ENCODE measurements at regions not wholly inside any gene's neighbourhood (a gene's known extent, or its start where the extent isn't known, plus 50 kb on each side); places are given as distances from the start of the nearest gene placed in this dataset.

- FAIRE-seq: no peak
- Histone ChIP-seq H3K9me3 (ENCODE audit: control insufficient read depth, low read depth, low read length) (no peaks in the 10 kb centered on the region), H3K36me3 (ENCODE audit: control insufficient read depth in 2 of 2, extremely low read depth in 1 of 2, insufficient read depth in 2 of 2, low read length in 2 of 2) (no peaks in the 10 kb centered on the region), H3K9ac (ENCODE audit: control insufficient read depth, extremely low read depth, insufficient read depth, low read length) (no peak overlapping the region), H3K4me2 (ENCODE audit: control insufficient read depth, extremely low read depth, insufficient read depth, low read depth, low read length) (peak overlapping the region; percentile 65), H4K20me1 (ENCODE audit: control insufficient read depth, extremely low read depth, insufficient read depth, low read length) (no peaks in the 10 kb centered on the region), H3K27ac (ENCODE audit: control insufficient read depth, insufficient read depth, low read length) (no peak overlapping the region), H2AFZ (ENCODE audit: control insufficient read depth, low read length) (peak overlapping the region; percentile 93), H3K4me1 (ENCODE audit: control insufficient read depth, extremely low read depth, insufficient read depth, low read length) (peaks cover 16% of the 10 kb centered on the region), H3K79me2 (ENCODE audit: control insufficient read depth, insufficient read depth, low read length) (no peaks in the 10 kb centered on the region), H3K4me3 (ENCODE audit: control insufficient read depth in 2 of 3, extremely low read depth in 1 of 3, insufficient read depth in 2 of 3, low read depth in 1 of 3, low read length in 3 of 3) (peak overlapping the region in 1 of 3 experiments; percentile 17), H3K27me3 (ENCODE audit: control insufficient read depth, extremely low read depth, insufficient read depth, low read length) (no peaks in the 10 kb centered on the region), H3K9me1 (ENCODE audit: control insufficient read depth, extremely low read depth, insufficient read depth, low read length) (no peaks in the 10 kb centered on the region)
- dilution Hi-C loops (cut with MboI; ENCODE audit: extremely low pct_ligation_motif_present, low sequenced_read_pairs): no loop called here
- TF ChIP-seq CTCF (optimal IDR thresholded peaks at IDR 0.05 in 1 of 3, IDR thresholded peaks at IDR 0.05 in 1 of 3, conservative IDR thresholded peaks at IDR 0.05 in 1 of 3; ENCODE audit: extremely low read depth in 1 of 3, insufficient read depth in 2 of 3, low read length in 3 of 3) (no peak), EZH2 (IDR thresholded peaks at IDR 0.05; ENCODE audit: low read length) (no peak)
- no peak for DNase-seq (ENCODE audit: low read depth, low spot score)
These were observed 143.0 kb upstream of the MAGI3 start for GRCh38 chr1:113247355-113247754.

GRCh38 chr1:113247782-113248181 lies 142.5 kb upstream of the MAGI3 start:
- H2AFZ ChIP-seq (ENCODE audit: control insufficient read depth, low read length): peak overlapping the region; percentile 93
- TF ChIP-seq EZH2 (IDR thresholded peaks at IDR 0.05; ENCODE audit: low read length) (no peak), CTCF (optimal IDR thresholded peaks at IDR 0.05 in 1 of 3, IDR thresholded peaks at IDR 0.05 in 1 of 3, conservative IDR thresholded peaks at IDR 0.05 in 1 of 3; ENCODE audit: extremely low read depth in 1 of 3, insufficient read depth in 2 of 3, low read length in 3 of 3) (no peak)
- H3K4me1 ChIP-seq (ENCODE audit: control insufficient read depth, extremely low read depth, insufficient read depth, low read length): peaks cover 16% of the 10 kb centered on the region
- no peaks in the 10 kb centered on the region for H3K36me3 ChIP-seq (ENCODE audit: control insufficient read depth in 2 of 2, extremely low read depth in 1 of 2, insufficient read depth in 2 of 2, low read length in 2 of 2)
- H3K27me3 ChIP-seq (ENCODE audit: control insufficient read depth, extremely low read depth, insufficient read depth, low read length): no peaks in the 10 kb centered on the region
- no peaks in the 10 kb centered on the region for H3K9me3 ChIP-seq (ENCODE audit: control insufficient read depth, low read depth, low read length)
- no peak overlapping the region for H3K27ac ChIP-seq (ENCODE audit: control insufficient read depth, insufficient read depth, low read length)
- peak; percentile 17 for DNase-seq (ENCODE audit: low read depth, low spot score)
- peak; percentile 84 for FAIRE-seq
- H3K9me1 ChIP-seq (ENCODE audit: control insufficient read depth, extremely low read depth, insufficient read depth, low read length): no peaks in the 10 kb centered on the region
- peak overlapping the region; percentile 65 for H3K4me2 ChIP-seq (ENCODE audit: control insufficient read depth, extremely low read depth, insufficient read depth, low read depth, low read length)
- no peak overlapping the region for H3K9ac ChIP-seq (ENCODE audit: control insufficient read depth, extremely low read depth, insufficient read depth, low read length)
- dilution Hi-C loops (cut with MboI; ENCODE audit: extremely low pct_ligation_motif_present, low sequenced_read_pairs): no loop called here
- H3K79me2 ChIP-seq (ENCODE audit: control insufficient read depth, insufficient read depth, low read length): no peaks in the 10 kb centered on the region
- no peaks in the 10 kb centered on the region for H4K20me1 ChIP-seq (ENCODE audit: control insufficient read depth, extremely low read depth, insufficient read depth, low read length)
- H3K4me3 ChIP-seq (ENCODE audit: control insufficient read depth in 2 of 3, extremely low read depth in 1 of 3, insufficient read depth in 2 of 3, low read depth in 1 of 3, low read length in 3 of 3): peak overlapping the region in 1 of 3 experiments; percentile 17

All from keratinocyte (primary cell).